ENCODE measurements at regions not wholly inside any gene's neighbourhood (a gene's known extent, or its start where the extent isn't known, plus 50 kb on each side); places are given as distances from the start of the nearest gene placed in this dataset.
A peak's percentile ranks its signal among the peaks of the same experiment; 100 is the strongest.
"Not testable (repeated sequence)": the region's sequence is repeated elsewhere in the genome, so short reads cannot be mapped to it uniquely, and the experiment has no call there.

GRCh38 chr7:67301667-67302066 is 305.0 kb downstream of the TYW1 start:
- DNase-seq, result no peak

- DNase-seq, result peak; percentile 96
These were observed 305.7 kb downstream of the TYW1 start for GRCh38 chr7:67302113-67303039.

GRCh38 chr7:67304846-67305245 is 308.2 kb downstream of the TYW1 start:
- DNase-seq, result not testable (repeated sequence)

GRCh38 chr7:67306331-67306730 is 309.7 kb downstream of the TYW1 start:
- no peak for DNase-seq

- DNase-seq, result peak in 1 of 2 experiments; percentile 8
These were observed 313.3 kb downstream of the TYW1 start for GRCh38 chr7:67309764-67310549.

GRCh38 chr7:67311901-67312300 is 315.3 kb downstream of the TYW1 start:
- DNase-seq, result no peak

DNA sequence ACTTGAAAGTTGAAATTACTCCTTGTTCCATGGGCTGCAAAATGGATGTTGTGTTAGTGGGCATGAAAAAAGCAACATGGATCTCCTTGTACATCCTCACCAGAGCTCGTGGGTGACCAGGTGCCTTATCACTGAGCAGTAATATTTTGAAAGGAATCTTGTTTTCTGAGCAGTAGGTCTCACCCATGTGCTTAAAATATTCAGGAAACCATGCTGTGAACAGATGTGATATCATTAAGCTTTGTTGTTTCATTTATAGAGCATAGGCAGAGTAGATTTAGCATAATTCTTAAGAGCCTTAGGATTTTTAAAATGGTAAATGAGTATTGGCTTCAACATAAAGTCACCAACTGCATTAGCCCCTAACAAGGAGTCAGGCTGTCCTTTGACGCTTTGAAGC is 316.6 kb downstream of the TYW1 start:
- no peak for DNase-seq

GRCh38 chr7:67316902-67317301 is 320.3 kb downstream of the TYW1 start:
- not testable (repeated sequence) for DNase-seq

DNA sequence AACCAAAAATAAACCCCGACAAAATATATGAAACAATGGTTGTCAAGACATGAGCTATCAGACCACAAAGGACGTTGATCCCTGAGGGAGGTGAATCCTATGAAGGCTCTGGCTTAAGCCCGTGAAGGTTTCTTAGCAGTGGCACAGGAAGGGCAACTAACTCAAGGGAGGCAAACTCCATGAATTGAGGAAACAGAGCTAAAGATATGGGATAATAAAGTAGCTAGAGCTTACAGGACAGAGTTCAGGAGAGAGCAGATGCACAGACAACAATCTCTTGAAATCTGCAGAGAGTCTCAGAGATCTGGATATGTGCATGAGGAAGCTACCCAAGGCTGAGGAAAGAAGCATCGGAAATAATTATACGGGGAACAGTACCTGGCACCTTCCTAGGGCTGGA is 331.6 kb downstream of the TYW1 start:
- not testable (repeated sequence) for DNase-seq

- not testable (repeated sequence) for DNase-seq
These were observed 338.5 kb downstream of the TYW1 start for GRCh38 chr7:67335165-67335564.

DNA sequence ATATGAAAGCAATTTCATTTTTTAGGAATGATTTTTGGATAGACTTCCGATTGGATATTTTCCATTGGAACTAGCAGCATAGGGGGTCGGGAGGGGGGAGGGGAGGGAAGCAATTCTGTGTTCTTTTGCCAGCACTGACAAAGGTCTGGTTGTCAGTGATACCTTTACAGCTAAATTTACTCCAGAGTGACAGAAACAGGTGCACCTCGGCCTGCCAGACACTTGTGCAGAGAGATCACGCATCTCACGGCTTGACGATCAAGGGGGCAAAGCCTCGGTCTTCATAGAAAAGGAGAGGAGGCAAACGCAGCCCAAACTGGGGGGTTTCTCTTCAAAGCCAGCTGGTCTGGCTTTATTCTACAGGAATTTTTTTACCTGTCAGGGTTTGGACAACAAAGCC is 339.0 kb downstream of the TYW1 start:
- DNase-seq, result not testable (repeated sequence)

GRCh38 chr7:67338545-67338944 is 341.9 kb downstream of the TYW1 start:
- not testable (repeated sequence) for DNase-seq

DNA sequence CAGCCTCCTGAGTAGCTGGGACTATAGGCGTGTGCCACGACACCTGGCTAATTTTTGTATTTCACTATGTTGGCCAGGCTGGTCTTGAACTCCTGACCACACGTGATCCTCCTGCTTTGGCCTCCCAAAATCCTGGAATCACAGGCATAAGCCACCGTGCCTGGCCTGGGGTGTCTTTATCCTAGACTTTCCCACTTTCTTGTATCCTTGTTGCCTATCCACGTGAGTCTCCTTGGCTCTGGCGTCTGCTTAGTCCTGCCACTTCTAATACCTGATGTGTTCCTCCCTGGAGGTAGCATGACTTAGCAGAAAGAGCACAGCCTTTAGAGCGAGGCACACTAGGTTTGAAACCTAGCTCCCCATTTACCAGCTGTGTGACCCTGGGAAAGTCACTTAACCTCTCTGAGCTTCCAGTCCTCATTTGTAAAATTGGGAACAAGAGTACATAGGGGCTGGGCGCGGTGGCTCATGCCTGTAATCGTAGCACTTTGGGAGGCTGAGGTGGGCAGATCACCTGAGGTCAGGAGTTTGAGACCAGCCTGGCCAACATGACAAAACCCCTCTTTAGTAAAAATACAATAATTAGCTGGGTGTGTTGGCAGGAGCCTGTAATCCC is 344.6 kb downstream of the TYW1 start:
- DNase-seq, result no peak

DNA sequence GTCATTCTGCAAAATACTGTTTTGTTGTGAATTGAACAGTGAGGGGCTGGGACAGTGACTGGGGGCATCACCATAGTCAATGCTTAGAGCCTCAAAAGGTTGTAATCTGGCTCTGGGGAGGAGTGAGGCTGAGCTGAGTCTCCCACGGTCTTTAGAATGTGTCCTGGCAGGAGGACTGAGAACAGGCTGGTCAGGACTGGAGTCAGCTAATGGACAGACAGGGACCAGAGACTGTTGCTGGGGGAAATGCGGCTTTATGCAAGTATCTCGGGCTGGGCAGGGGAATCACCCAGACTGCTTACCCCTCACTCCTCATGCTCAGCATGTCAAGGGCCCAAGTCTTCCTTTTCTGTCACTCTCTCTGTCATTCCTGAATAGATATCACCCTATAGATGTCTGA is 346.5 kb downstream of the TYW1 start:
- DNase-seq, result no peak

GRCh38 chr7:67343572-67343971 is 346.9 kb downstream of the TYW1 start:
- no peak for DNase-seq

GRCh38 chr7:67344481-67345193 is 348.0 kb downstream of the TYW1 start:
- DNase-seq, result no peak

DNA sequence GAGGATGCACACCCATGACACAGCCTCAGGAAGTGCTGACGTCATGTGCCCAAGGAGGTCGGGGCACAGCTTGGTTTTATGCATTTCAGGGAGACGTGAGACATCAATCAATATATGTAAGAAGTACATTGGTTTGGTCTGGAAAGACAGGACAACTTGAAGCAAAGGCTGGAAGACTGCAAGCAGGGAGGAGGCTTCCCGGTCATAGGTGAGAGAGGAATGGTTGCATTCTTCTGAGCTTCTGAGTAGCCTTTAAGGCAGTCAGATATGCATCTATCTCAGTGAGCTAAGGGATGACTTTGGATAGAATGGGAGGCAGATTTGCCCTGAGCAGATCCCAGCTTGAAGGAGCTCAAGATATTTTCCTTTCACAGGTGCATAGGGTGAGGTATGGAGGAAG is 349.5 kb downstream of the TYW1 start:
- DNase-seq, result no peak

DNA sequence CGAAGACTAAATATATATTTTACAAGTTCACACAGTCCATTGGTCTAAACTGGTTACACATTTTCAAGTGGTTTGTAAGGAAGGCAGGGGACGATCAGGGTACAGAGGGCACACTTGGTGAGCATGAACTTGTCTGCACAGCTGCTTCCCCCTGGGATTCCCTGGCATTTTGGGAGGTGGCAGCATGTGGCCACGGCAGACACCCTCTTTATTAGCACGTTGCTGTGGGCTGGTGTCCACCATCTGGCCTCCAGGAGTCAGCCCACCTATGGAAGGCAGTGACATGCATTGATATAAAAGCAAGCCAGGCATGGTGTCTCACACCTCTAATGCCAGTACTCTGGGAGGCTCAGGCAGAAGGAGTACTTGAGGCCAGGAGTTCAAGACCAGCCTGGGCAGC is 350.2 kb downstream of the TYW1 start:
- DNase-seq, result no peak

- DNase-seq, result no peak
These were observed 351.5 kb downstream of the TYW1 start for GRCh38 chr7:67348171-67348570.

- DNase-seq, result not testable (repeated sequence)
These were observed 361.0 kb downstream of the TYW1 start for GRCh38 chr7:67357653-67358052.

- not testable (repeated sequence) for DNase-seq
These were observed 361.7 kb downstream of the TYW1 start for GRCh38 chr7:67358316-67358715.

- not testable (repeated sequence) for DNase-seq
These were observed 362.1 kb downstream of the TYW1 start for GRCh38 chr7:67358738-67359137.

DNA sequence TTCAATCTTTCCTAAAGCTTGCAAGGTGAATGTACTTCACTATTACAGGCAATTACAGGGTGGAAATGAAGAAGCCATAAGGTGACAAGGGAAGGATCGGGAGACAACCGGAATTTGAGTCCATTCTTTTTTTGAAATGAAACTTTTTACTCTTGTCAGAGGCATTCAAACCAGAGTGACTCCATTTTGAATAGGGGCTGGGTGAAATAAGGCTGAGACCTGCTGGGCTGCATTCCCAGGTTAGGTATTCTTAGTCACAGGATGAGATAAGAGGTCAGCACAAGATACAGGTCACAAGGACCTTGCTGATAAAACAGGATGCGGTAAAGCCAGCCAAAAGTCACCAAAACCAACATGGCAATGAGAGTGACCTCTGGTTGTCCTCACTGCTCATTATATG is 363.3 kb downstream of the TYW1 start:
- no peak for DNase-seq

All from Kasumi-1 (cell line).